ENCODE measurements at regions not wholly inside any gene's neighbourhood (a gene's known extent, or its start where the extent isn't known, plus 50 kb on each side); places are given as distances from the start of the nearest gene placed in this dataset.
"Not testable (repeated sequence)": the region's sequence is repeated elsewhere in the genome, so short reads cannot be mapped to it uniquely, and the experiment has no call there.

GRCh38 chr17:68780596-68780995 is 174.6 kb downstream of the ABCA8 start:
- no peak for DNase-seq (ENCODE audit: low read depth)

DNA sequence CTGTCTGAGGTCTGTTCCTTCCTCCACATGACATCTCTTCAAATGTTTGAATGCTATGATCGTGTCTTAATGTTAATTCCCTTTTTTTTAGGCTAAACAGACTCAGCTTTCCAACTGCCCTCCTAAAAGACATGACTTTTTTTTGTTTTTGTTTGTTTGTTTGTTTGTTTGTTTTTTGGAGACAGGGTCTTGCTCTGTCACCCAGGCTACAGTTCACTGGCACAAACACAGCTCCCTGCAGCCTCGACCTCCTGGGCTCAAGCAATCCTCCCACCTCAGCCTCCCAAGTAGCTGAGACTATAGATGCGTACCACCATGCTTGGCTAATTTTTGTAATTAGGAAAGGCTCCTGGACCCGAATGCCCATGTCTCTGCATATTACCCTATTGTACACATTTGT is 176.5 kb downstream of the ABCA8 start:
- no peak for DNase-seq (ENCODE audit: low read depth)

DNA sequence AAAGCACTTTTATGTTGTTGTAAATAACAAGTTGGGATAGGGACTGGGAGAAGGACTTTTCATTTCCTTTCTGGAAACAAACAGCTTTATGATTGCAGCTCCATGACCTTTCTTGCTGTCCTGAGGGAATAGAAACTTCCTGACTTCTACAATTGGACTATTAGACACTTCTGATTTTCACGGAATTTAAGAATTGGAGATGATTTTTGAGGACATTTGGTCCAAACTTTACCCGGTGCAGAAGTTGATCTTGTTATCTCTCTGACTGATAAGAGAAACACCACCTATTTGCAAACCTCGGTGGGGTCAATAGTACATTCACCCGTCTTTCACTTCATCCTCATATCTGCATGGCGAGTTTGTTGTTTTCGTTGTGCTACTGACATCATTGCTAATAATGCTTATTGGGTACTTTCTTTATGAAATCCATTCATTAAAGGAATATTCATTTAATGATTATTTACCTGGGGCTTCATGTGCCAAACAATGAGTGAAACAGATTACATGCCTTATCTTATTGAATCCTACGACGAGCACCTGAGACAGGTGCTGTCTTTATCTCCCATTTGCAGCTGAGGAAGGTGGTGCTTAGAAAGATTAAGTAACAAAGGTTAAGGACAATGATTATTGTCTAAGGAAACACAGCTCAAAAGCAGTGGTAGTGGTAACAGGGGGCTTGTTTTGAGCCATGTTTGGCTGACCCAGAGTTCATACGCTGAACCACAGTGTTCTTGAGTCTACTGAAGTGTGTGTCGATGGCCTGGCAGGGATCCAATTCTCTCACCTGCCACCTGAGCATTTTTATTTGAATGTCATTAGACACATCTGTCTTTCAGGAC is 176.9 kb upstream of the FAM20A start:
- no peak for DNase-seq (ENCODE audit: low read depth)

GRCh38 chr17:68777243-68777855 is 176.2 kb upstream of the FAM20A start:
- no peak for DNase-seq (ENCODE audit: low read depth)

DNA sequence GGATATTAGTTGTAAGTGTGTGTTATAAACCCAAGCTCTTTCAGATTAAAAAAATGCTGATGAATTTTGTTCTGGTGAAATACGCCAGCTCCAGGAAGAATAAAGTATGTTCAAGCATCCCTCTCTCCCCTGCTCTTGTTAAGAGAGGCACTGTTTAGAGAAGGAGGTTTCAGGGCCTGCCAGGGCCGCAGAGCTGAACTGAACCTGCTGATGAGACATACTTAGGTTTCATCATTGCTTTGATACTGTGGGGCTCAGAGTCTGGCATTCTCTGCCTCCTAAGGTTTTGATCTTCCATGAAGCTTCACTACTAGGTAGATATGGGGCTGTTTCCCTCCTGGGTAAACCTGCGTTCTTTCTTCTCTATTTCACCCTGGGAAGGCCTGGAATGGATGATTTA is 175.3 kb upstream of the FAM20A start:
- DNase-seq (ENCODE audit: low read depth) = no peak

DNA sequence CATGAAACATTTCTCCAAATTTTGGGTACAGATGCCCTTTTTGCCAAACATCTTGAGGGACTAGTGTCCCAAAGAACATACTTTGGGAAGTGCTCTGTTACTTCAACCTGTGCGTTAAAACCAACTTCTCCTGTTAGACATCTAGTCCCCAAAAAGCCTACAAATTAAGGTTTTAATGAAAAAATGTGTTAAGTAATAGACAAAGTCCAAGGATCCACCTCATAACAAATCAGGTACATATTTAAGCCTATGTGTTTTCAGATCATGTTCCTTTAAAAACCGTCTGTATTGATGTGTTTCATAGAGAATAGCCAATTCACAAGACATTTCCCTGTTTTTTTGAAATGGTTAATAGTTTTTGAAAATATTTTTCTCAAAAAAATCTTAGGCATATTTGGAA is 174.8 kb upstream of the FAM20A start:
- DNase-seq (ENCODE audit: low read depth) = no peak

DNA sequence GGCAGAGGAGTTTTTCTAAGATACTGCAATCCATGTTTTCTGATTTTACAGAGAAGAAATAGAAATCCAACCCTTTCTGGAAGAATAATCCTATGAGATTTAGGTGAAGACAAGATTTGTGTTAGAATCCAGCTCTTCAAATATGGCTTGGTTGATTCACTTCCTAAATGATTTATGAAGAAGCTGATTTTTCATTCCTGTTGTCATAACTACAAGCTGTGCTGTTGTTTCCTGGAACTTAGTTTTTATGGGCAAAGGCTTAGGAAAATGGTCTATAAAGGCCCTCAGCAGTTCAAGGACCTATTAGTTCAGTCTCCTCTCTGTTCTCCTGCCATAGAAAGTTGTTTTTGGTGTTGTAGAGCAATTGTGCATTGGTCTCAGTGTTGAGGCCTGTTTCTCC is 174.2 kb upstream of the FAM20A start:
- DNase-seq (ENCODE audit: low read depth) = no peak

- DNase-seq (ENCODE audit: low read depth) = no peak
These were observed 170.8 kb upstream of the FAM20A start for GRCh38 chr17:68771867-68772515.

DNA sequence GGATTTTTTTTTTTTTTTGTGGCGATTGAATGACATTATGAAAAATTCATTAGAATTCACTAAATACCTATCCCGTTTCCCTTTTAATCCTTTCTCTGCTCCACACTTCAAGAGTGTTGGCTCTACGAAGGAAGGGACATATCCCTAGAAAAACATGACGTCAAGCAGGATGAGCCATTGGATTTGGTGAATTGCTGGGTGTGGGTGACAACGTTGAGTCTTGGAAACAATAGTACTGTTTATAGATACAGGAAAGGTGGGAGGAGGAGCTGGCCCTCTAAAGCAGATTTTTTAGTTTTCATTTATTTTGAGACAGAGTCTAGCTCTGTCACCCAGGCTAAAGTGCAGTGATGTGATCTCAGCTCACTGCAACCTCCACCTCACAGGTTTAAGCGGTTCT is 167.6 kb upstream of the FAM20A start:
- DNase-seq (ENCODE audit: low read depth) = no peak

DNA sequence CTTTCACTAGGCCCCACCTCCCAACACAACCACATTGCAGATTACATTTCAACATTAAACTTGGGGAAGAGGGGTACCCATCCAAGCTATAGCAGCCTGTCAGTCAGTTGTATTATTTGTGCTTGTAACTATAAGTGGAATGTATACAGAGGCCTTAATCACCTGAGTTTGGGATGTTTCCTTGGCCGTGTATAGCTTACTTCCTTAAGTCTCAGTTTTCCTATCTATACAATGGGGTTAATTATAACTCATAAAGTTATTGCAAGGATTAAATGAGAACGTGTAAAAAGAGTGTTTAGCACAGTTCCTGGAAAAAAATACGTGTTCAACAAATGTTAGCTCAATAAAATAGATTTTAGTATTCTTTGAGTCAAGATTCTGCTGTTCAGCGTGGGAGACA is 165.5 kb upstream of the FAM20A start:
- no peak for DNase-seq (ENCODE audit: low read depth)

DNA sequence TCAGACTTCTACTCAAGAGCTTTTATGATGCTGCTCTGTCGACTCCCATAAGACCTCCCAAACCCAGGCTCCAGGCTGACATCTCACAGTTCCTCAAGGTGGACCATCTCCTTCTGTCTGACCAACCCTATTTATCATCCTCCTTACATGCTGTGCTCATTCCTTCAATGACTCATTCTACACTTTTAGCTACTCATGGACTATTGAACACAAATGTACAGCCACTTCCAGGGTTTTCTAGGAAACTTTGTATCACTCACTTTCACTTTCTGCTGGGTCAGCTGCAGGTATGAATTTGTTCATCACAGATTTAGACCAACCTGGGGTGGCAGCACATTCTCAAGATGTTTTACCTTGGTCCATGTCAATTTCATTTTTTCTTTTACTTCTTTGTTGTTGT is 162.4 kb upstream of the FAM20A start:
- DNase-seq (ENCODE audit: low read depth) = no peak

DNA sequence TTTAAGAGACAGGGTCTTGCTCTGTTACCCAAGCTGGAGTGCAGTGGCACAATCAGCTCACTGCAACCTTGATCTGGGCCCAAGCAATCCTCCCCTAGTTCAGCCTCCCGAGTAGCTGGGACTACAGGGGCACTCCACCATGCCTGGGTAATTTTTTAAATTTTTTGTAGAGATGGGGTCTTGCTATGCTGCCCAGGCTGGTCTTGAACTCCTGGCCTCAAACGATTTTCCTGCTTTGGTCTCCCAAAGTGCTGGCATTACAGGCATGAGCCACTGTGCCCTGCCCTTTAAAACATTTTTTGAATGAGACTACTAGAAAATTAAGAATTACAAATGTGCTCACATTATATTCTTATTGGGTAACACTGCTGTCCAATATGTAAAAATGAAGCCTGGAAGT is 161.7 kb upstream of the FAM20A start:
- DNase-seq (ENCODE audit: low read depth) = no peak

- DNase-seq (ENCODE audit: low read depth) = no peak
These were observed 158.9 kb upstream of the FAM20A start for GRCh38 chr17:68760141-68760475.

- DNase-seq (ENCODE audit: low read depth) = no peak
These were observed 158.4 kb upstream of the FAM20A start for GRCh38 chr17:68759343-68760140.

DNA sequence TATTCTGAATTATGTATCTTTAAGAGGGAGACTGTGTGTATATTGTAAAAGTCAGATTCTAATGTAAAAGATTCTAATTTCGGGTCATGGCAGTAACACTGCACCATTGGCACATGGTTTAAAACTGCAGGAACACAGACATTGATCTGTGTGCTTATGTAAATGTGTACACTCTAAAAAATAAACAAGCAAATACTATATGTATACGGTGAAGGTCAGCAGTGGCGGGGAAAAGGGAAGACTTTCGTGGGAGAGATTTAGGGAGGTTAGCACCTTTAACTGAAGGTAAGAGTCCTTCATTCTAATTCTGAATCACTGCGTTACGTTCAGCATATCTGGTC is 157.8 kb upstream of the FAM20A start:
- DNase-seq (ENCODE audit: low read depth) = no peak

- not testable (repeated sequence) for DNase-seq (ENCODE audit: low read depth)
These were observed 156.9 kb upstream of the FAM20A start for GRCh38 chr17:68757866-68758757.

GRCh38 chr17:68753985-68754769 is 153.0 kb upstream of the FAM20A start:
- no peak for DNase-seq (ENCODE audit: low read depth)

DNA sequence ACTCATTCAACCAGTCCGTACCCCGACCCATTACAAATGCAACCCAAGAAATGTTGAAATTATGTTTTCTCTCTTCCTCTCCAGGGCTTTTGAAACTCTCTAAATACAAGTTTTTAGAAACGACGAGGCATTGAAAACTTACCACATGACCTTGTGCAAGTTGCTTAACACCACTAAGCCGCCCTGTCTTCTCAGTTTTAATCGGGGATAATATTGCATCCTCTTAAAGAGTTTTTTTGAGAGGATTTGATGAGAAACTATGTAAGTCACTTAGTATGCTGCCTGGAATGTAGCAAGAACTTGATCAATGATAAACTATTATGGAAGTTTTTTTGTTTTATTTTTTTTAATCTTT is 149.0 kb upstream of the FAM20A start:
- DNase-seq (ENCODE audit: low read depth) = no peak

DNA sequence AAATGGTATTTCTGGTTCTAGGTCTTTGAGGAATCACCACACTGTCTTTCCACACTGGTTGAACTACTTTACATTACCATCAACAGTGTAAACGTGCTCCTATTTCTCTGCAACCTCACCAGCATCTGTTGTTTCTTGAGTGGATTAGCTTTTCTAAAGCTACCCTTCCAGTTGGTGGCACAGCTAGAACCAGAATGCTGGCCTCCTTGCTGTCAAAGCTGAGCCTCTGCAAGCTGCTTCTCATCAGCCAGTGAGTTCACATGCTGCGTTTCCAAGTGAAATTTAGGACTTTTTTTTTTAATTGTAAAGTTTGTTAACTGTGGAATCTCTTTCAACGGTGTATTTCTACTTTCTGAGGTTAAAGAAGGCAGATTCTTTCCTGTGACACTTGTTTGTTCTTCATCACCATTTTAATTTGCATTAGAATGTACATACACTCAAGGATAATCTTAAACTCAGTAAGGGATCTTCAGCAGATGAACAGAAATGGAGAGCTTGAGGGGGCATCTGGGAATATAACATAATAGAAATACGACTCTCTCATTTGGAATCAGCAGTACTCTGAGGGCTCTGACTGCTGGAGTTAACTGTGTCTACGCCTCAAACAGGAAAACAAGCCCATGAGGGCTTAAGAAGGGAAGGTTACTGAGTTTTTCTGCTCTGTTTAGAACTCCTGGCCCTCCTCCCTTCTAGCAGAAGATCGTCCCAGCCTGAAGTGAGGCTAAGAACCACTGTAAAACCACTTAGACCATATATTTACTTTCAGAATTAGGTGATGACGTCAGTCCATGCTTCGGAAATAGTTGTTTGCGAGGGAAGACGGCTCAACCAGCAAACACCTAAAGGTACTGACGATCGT is 148.4 kb upstream of the FAM20A start:
- DNase-seq (ENCODE audit: low read depth) = no peak

DNA sequence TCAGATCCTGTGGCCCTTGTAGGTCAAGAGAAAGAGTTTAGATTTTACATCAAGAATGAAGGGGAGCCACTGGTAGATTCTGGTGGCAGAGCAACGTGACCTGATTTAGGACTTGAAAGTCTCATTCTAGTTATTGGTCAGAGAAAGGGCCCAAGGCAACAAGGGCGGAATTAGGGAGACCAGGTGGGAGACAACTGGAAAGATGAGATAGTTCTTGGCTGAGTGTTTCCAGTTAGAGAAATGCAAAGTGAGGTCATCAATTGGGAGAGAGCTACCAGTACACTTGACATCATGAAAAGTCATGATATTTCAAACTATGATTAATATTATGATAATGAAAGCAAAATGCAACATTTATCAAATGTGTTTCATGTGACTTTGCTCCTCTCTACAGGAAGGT is 147.2 kb upstream of the FAM20A start:
- DNase-seq (ENCODE audit: low read depth) = no peak
